Central memory CD8-positive, alpha-beta T cell (primary cell): ENCODE measurements at regions not wholly inside any gene's neighbourhood (a gene's known extent, or its start where the extent isn't known, plus 50 kb on each side); places are given as distances from the start of the nearest gene placed in this dataset.

Source experiments
- ATAC-seq: fragments of 150-1000 bp; cut with Tn5 transposase; replicated peaks from 2 replicates; pipeline ENCODE4 v1.10.0; 2022; ENCODE audit warnings: mild to moderate bottlenecking, moderate FRiP score, moderate number of reproducible peaks; ENCODE audit not compliant: poor library complexity, severe bottlenecking; ENCODE audit errors: extremely low read depth
- DNase-seq, 2 donors: peaks; one replicate each; pipeline ENCODE4 v3.0.0; 2021; ENCODE audit warnings: low spot score in 2 of 2
- H3K27ac Mint-ChIP-seq: one replicate; pipeline ENCODE4 v1.8.0; 2022; ENCODE audit warnings: low read depth, mild to moderate bottlenecking, moderate library complexity, mixed read lengths
- H3K27me3 Mint-ChIP-seq: one replicate; pipeline ENCODE4 v1.8.0; 2022; ENCODE audit warnings: mixed read lengths
- H3K36me3 Mint-ChIP-seq: one replicate; pipeline ENCODE4 v1.8.0; 2022; ENCODE audit warnings: mild to moderate bottlenecking, moderate library complexity, mixed read lengths; ENCODE audit not compliant: insufficient read depth
- H3K4me1 Mint-ChIP-seq: one replicate; pipeline ENCODE4 v1.8.0; 2022; ENCODE audit warnings: mixed read lengths
- H3K4me3 Mint-ChIP-seq: one replicate; pipeline ENCODE4 v1.8.0; 2022; ENCODE audit warnings: mild to moderate bottlenecking, moderate library complexity, mixed read lengths
- H3K9me3 Mint-ChIP-seq: one replicate; pipeline ENCODE4 v1.8.0; 2022; ENCODE audit warnings: mixed read lengths

DNA sequence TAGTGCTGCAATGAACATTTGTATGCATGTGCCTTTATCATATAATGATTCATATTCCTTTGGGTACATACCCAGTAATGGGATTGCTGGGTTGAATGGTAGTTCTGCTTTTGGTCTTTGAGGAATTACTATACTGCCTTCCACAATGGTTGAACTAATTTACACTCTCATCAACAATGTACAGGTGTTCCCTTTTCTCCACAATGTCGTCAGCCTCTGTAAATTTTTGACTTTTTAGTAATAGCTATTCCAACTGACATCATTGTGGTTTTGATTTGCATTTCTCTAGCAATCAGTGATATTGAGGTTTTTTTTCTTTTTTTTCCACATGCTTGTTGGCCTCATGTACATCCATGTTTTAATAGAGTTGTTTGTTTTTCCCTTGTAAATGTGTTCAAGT lies 2473.5 kb downstream of the PCDH9 start:
- DNase-seq (no peak), ATAC-seq (no peak)
- Mint-ChIP-seq H3K4me1 (no peaks in the 10 kb centered on the region), H3K27ac (no peak overlapping the region), H3K9me3 (peaks cover 32% of the 10 kb centered on the region), H3K27me3 (no peaks in the 10 kb centered on the region), H3K4me3 (no peak overlapping the region), H3K36me3 (no peaks in the 10 kb centered on the region)

DNA sequence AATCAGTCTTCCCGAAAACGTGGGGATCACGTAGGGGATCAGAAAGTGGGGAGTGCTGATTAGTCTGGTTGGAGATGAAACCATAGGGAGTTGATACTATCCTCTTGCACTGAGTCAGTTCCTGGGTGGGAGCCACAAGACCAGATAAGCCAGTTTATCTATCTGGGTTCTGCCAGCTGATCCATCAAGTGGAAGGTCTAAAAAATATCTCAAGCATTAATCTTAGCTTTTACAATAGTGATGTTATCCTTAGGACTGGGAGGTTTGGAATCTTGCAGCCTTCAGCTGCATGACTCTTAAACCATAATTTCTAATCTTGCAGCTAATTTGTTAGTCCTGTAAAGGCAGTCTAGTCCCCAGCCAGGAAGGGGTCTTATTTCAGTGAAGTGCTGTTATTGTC lies 2474.2 kb downstream of the PCDH9 start:
- Mint-ChIP-seq H3K9me3 (peaks cover 32% of the 10 kb centered on the region), H3K4me3 (no peak overlapping the region), H3K36me3 (no peaks in the 10 kb centered on the region), H3K27ac (no peak overlapping the region), H3K27me3 (no peaks in the 10 kb centered on the region), H3K4me1 (no peaks in the 10 kb centered on the region)
- DNase-seq = no peak
- no peak for ATAC-seq

DNA sequence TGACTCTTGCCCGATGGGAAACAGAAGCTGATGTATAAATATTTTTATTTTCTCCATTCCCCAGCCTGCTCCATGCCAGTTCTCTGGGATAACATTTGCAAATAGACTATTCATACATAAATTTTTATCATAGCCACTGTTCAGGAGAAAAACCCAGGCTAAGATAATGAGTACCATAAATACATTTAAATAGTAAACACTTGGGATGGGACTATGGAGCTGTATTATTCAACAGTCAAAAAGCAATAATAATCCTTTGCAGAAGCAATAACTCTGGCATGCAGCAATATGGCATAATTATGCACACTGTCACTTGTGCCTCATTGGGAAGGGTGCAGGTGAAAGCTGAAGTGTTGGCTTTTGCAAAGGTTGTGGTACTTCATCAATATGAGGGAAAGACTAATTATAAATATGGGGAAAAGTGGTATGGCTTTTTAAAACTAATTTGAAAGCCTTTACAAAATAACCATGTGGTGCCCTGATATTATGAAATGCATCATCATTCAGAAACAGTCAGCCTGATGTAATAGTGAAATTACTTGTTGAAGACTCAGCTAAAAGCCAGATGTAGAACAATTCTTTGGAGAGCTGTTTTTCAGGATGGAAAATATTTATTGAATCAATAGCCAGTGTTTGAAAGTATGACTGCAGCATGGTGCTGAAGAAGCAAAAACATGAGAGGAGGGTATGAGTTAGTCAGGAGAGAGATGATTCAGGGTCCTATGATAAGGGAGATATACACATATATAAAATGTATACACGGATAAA lies 2476.7 kb downstream of the PCDH9 start:
- no peaks in the 10 kb centered on the region for H3K36me3 Mint-ChIP-seq
- no peak overlapping the region for H3K4me3 Mint-ChIP-seq
- no peaks in the 10 kb centered on the region for H3K4me1 Mint-ChIP-seq
- H3K27ac Mint-ChIP-seq = no peak overlapping the region
- ATAC-seq = no peak
- peaks cover 15% of the 10 kb centered on the region for H3K9me3 Mint-ChIP-seq
- DNase-seq = no peak
- no peaks in the 10 kb centered on the region for H3K27me3 Mint-ChIP-seq

DNA sequence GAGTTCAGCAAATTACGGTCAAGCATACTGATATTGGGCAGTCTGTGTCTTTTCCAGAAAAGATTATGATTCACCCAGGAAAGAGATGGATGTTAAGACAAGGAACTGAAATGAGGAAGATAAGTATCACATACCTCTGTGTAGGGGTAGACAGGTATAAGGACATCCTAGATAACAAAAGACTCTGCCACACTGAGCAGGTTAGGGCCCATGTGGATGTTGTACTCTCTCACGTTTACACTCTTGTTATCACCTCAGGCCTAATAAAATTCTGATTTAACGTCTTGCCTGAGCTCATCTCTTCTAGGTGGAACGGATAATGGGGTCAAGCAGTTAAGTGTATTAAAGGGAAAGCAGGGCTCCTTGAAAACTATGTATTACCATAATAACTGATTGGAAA lies 2480.8 kb downstream of the PCDH9 start:
- DNase-seq (no peak), ATAC-seq (no peak)
- no peaks in the 10 kb centered on the region for H3K27me3 Mint-ChIP-seq
- no peaks in the 10 kb centered on the region for H3K4me1 Mint-ChIP-seq
- H3K27ac Mint-ChIP-seq = no peak overlapping the region
- H3K36me3 Mint-ChIP-seq = no peaks in the 10 kb centered on the region
- H3K9me3 Mint-ChIP-seq = peaks cover 7% of the 10 kb centered on the region
- no peak overlapping the region for H3K4me3 Mint-ChIP-seq

DNA sequence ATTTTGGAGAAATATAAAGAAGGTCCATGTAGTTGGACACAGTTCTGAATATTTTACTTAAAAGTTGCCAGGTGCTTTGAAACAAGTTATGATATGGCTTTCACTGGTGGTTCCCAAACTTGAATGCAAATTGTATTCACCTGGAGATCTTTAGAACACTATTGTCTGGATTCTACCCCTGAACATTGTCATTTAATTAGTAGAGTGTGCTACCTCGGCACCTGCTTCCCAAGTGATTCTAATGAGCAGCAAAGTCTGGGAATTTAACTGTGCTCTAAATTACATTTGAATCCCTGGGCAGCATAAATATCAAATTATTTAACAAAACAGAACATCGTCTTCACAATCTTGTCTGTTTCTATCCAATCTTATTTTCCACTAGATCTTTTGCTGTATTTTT lies 2483.3 kb downstream of the PCDH9 start:
- no peaks in the 10 kb centered on the region for H3K27me3 Mint-ChIP-seq
- no peak overlapping the region for H3K27ac Mint-ChIP-seq
- no peak overlapping the region for H3K4me3 Mint-ChIP-seq
- DNase-seq (no peak), ATAC-seq (no peak)
- H3K9me3 Mint-ChIP-seq = peaks cover 13% of the 10 kb centered on the region
- H3K36me3 Mint-ChIP-seq = no peaks in the 10 kb centered on the region
- no peaks in the 10 kb centered on the region for H3K4me1 Mint-ChIP-seq

DNA sequence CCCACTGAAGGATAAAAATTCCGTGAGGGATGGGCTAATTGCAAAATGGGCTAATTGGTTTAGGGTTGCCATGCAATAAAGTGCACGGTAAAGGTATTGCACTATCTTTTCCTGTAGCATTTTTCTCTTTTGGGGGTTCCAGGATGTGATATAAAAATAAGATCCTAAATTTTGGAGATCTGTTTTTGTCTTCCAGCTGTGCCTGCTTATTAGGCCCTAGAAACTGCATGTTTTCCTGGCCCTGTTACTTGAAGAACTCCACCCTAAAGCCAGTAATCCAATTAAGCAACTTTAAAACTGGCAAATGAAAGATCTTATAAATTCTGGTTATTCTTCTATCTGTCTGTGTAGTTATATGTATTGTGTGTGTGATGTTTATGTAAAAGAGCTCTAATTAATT lies 2489.6 kb downstream of the PCDH9 start:
- Mint-ChIP-seq H3K27ac (no peak overlapping the region), H3K4me3 (no peak overlapping the region), H3K36me3 (no peaks in the 10 kb centered on the region), H3K4me1 (no peaks in the 10 kb centered on the region), H3K27me3 (no peaks in the 10 kb centered on the region), H3K9me3 (peaks cover 18% of the 10 kb centered on the region)
- no peak for DNase-seq
- ATAC-seq = no peak

DNA sequence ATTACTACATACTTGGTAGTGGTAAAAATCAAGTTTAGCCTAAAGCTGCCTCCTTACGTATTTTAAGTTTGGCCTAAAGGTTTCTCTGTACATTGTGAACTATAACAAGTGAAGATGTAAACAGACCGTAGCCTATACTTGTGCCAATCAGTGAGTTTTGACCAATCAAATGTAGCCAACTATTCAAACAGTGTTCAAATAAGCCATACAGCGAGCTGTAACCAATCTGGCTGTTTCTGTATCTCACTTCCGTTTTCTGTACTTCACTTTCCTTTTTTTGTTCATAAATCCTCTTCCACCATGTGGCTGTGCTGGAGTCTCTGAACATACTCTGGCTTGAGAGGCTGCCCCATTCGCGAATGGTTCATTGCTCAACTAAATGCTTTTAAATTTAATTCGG lies 2504.6 kb downstream of the PCDH9 start:
- no peak overlapping the region for H3K4me3 Mint-ChIP-seq
- no peaks in the 10 kb centered on the region for H3K36me3 Mint-ChIP-seq
- no peak for ATAC-seq
- no peaks in the 10 kb centered on the region for H3K4me1 Mint-ChIP-seq
- H3K27me3 Mint-ChIP-seq = no peaks in the 10 kb centered on the region
- no peak overlapping the region for H3K27ac Mint-ChIP-seq
- DNase-seq = no peak
- peaks cover 18% of the 10 kb centered on the region for H3K9me3 Mint-ChIP-seq

DNA sequence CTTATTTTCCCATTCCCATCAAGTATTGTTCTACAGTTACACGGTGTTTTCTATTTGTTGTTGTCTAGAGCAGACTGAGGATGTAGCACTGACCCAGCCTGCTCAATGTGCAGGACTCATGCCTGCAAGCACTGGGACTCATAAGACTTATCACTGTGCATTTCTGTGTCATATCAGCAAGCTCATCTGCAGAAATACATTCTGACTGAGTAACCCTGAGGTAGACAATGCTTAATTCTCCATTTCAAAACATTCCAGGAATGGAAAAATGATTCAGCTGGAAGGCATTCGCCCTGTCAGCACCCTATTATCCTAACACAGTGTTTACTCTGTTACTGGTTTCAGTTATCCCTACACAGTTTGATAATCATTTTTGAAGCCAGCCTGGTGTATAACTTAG lies 2506.4 kb downstream of the PCDH9 start:
- H3K27ac Mint-ChIP-seq = no peak overlapping the region
- no peak overlapping the region for H3K4me3 Mint-ChIP-seq
- H3K27me3 Mint-ChIP-seq = no peaks in the 10 kb centered on the region
- ATAC-seq = no peak
- H3K9me3 Mint-ChIP-seq = peaks cover 22% of the 10 kb centered on the region
- no peaks in the 10 kb centered on the region for H3K36me3 Mint-ChIP-seq
- H3K4me1 Mint-ChIP-seq = no peaks in the 10 kb centered on the region
- DNase-seq = no peak

DNA sequence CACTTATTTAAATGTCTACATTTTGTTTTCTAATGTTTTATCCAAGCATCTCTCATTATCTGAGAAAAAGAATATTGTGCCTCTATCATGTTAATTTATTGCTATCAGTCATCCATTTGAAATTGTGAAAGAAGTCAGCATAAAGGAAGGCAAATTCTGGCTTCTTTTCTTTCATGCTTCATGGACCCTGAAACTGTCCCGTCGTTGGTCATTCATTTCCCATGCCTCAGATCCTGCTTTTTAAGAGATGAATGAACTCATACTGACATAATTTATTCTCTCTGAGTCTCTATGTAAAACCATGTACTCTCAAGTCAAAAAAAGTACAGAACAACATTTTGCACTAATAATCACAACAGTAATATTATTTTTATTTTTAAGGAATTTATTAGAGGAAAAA lies 2512.0 kb downstream of the PCDH9 start:
- Mint-ChIP-seq H3K27ac (no peak overlapping the region), H3K4me1 (no peaks in the 10 kb centered on the region), H3K27me3 (no peaks in the 10 kb centered on the region), H3K36me3 (no peaks in the 10 kb centered on the region), H3K9me3 (peaks cover 24% of the 10 kb centered on the region), H3K4me3 (no peak overlapping the region)
- no peak for DNase-seq
- no peak for ATAC-seq

DNA sequence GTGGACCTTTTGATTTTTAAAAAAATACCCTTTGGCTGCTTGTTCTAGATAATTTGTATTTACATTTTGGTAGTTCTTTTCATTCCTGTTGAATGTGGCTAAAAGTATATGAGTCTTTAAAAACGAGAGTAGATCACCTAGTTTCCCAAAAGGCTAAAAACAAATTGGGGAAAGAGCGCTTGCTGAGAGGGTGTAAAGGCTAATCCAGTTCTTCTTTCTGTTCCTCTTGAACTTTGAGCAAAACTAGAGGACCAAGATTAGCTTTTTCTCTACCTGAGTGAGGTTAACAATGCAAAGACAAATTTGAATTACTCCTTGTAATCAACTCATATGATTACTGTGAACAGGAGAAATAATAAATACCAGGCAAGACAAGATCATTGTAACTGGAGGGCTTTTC lies 2513.2 kb downstream of the PCDH9 start:
- H3K9me3 Mint-ChIP-seq = peaks cover 22% of the 10 kb centered on the region
- no peaks in the 10 kb centered on the region for H3K27me3 Mint-ChIP-seq
- H3K36me3 Mint-ChIP-seq = no peaks in the 10 kb centered on the region
- ATAC-seq (no peak), DNase-seq (no peak)
- no peak overlapping the region for H3K27ac Mint-ChIP-seq
- no peaks in the 10 kb centered on the region for H3K4me1 Mint-ChIP-seq
- no peak overlapping the region for H3K4me3 Mint-ChIP-seq

DNA sequence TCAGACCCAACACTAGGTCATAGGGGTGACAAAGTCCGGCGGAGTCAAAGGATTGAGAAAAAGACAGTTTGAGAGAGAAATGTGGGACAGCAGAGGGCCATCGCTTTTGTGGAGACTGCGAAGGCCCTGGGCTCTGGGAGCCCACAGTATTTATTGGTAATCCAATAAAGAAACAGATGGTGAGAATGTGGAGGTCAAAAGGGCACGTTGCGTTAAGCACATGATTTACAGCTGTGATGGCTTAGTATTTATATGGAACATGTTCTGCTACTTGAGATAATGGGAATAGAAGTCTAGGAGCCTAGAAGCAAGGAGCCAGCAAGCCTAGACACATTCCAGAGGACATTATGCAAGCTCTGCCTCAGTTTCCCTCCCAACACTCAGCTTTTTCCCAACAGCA lies 2521.1 kb downstream of the PCDH9 start:
- H3K27me3 Mint-ChIP-seq = no peaks in the 10 kb centered on the region
- peaks cover 3% of the 10 kb centered on the region for H3K36me3 Mint-ChIP-seq
- peaks cover 25% of the 10 kb centered on the region for H3K9me3 Mint-ChIP-seq
- no peak for DNase-seq
- no peaks in the 10 kb centered on the region for H3K4me1 Mint-ChIP-seq
- no peak overlapping the region for H3K27ac Mint-ChIP-seq
- H3K4me3 Mint-ChIP-seq = no peak overlapping the region
- ATAC-seq = no peak

DNA sequence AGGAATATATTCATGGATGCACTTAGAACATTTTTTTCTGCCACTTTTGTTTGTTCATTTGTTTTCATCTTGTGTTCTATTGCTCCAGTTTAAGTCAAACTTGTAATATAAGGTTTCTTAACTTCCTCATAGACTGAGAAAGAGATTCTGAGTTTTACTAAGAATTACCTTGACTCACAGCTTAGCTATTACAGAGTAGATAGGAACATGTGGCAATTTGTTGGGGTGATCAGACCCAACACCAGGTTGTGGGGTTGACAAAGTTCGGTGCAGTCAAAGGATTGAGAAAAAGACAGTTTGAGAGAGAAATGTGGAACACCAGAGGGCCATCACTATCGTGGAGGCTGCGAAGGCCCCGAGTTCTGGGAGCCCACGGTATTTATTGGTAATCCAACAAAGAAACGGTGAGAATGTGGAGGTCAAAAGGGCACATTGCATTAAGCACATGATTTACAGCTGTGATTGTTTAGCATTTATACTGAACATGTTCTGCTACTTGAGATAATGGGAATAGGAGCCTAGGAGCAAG lies 2526.0 kb downstream of the PCDH9 start:
- H3K4me3 Mint-ChIP-seq = no peak overlapping the region
- no peak for DNase-seq

DNA sequence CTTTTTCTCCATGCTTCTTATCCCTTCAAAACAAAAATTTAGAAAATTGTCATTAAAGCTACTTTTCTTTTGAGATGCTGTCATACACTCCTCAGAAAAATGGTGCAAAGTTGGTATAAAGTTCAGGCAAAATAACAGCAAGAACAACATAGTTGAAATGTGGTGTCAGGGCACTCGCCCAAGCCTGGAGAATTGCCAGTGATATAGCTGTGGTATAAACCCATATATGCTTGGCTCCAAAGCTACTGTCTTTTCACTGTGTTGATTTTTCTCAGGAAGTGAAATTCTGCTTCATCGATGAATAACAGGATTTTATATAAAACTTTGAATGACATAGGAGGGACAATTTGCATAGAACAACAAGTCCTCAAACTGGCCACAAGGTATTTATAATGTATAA lies 2532.9 kb downstream of the PCDH9 start:
- H3K27ac Mint-ChIP-seq = no peak overlapping the region
- no peaks in the 10 kb centered on the region for H3K27me3 Mint-ChIP-seq
- no peak for DNase-seq
- ATAC-seq = no peak
- H3K9me3 Mint-ChIP-seq = peaks cover 7% of the 10 kb centered on the region
- no peaks in the 10 kb centered on the region for H3K4me1 Mint-ChIP-seq
- no peak overlapping the region for H3K4me3 Mint-ChIP-seq
- H3K36me3 Mint-ChIP-seq = no peaks in the 10 kb centered on the region

More for the DNA sequence above, 2526.0 kb downstream of the PCDH9 start:
- H3K36me3 Mint-ChIP-seq = peaks cover 3% of the 10 kb centered on the region
- H3K9me3 Mint-ChIP-seq = peaks cover 18% of the 10 kb centered on the region
- ATAC-seq = no peak
- H3K4me1 Mint-ChIP-seq = no peaks in the 10 kb centered on the region
- H3K27me3 Mint-ChIP-seq = no peaks in the 10 kb centered on the region
- H3K27ac Mint-ChIP-seq = no peak overlapping the region
